GM10266 (cell line): ENCODE measurements at regions not wholly inside any gene's neighbourhood (a gene's known extent, or its start where the extent isn't known, plus 50 kb on each side); places are given as distances from the start of the nearest gene placed in this dataset.

Experiments used
- DNase-seq: peaks from one replicate; pipeline ENCODE4 v3.0.0; 2012; ENCODE audit errors: extremely low spot score
- TF ChIP-seq, protein P1 (sequence below): IDR thresholded peaks from 2 replicates; pipeline ENCODE4 v1.5.1; 2012; ENCODE audit warnings: mild to moderate bottlenecking, low read depth; ENCODE audit not compliant: control insufficient read depth, insufficient read depth; ENCODE audit errors: missing control alignments

DNA sequence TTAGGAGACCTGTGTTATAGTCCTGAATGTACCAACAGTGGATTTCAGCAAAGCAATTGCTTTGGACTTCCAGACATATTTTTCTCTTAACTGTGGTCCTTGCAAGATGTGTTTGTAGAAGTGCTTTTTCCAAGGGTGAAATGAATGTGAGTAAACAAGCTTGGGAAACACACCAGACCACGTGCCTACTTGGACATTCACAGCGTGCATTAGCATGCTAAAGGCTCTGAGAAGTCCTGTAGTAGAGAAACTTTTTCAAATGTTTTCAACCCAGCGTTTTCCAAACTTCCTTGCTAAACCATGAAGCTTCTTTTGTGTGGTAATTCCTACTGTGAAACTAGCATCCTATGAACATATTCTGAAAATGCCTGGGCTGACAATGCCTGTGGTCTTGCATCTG is 91.2 kb upstream of the DBX1 start:
- no peak for DNase-seq
- TF ChIP-seq, protein P1, sequence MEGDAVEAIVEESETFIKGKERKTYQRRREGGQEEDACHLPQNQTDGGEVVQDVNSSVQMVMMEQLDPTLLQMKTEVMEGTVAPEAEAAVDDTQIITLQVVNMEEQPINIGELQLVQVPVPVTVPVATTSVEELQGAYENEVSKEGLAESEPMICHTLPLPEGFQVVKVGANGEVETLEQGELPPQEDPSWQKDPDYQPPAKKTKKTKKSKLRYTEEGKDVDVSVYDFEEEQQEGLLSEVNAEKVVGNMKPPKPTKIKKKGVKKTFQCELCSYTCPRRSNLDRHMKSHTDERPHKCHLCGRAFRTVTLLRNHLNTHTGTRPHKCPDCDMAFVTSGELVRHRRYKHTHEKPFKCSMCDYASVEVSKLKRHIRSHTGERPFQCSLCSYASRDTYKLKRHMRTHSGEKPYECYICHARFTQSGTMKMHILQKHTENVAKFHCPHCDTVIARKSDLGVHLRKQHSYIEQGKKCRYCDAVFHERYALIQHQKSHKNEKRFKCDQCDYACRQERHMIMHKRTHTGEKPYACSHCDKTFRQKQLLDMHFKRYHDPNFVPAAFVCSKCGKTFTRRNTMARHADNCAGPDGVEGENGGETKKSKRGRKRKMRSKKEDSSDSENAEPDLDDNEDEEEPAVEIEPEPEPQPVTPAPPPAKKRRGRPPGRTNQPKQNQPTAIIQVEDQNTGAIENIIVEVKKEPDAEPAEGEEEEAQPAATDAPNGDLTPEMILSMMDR = no peak

DNA sequence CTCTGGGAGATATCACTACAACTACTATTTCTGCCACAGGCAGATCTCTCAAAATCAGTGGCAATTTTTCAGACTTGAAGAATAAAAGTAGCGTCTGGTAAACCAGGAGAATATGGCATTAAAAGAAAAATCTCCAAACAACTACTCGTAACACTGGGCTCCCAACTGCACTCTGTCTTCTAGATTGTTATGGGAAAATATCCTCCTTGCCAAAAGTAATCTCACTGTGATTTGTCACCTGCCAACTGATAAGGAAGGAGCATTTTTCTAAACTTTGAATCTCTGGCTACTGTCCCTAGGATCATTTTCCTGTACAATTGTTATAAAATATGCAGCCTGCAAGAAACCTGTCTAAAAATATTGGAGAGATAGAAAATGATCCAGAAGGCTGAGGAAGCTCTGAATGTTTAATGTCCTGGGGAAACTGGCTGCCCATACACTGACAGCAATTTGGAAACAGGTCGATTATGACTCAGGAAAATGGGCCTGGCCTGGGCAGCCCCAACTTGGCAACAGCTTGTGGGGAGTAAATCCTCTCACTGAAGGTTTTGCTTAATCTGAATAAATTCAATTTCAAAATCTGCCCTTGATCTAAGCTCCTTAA is 90.5 kb upstream of the DBX1 start:
- TF ChIP-seq, protein P1 = no peak
- DNase-seq = no peak

DNA sequence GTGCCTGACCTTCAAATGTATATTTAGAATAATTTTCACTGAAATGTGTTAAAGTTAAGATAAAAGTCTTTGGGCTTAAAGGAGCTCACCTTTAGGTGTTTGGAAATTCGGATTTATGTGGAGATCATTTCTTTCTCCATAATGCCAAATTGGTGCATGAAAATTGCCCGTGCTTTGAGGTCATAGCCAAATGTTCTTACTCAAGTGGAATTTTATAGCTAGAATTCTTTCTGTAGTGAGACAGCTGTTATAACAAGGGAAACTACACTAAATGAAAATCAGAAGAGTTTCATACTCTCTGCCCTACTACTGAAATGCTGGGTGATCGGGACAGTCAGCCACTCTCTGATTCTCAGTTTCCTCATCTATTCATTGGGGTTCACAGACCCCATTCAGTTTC is 89.5 kb upstream of the DBX1 start:
- TF ChIP-seq, protein P1 = no peak

DNA sequence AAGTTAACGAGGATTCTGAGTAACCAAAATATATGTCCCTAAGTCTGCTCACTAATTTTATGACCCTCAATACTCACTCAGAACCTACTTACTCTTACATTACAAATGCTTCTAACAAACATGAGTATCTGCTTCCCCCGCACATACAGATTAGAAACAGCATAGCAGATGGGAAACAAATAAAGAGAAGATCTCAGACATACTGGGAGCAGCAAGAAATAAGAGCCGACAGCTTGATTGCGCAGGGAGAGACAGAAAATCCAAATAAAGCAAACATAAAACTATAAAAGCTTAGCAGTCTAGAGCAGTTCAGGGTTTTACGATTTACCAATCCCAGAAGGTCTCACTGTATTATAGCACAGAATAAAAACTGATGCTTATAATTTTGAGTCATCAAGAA is 89.1 kb upstream of the DBX1 start:
- no peak for DNase-seq
- TF ChIP-seq, protein P1 = no peak

More for the DNA sequence above, 89.5 kb upstream of the DBX1 start:
- no peak for DNase-seq

DNA sequence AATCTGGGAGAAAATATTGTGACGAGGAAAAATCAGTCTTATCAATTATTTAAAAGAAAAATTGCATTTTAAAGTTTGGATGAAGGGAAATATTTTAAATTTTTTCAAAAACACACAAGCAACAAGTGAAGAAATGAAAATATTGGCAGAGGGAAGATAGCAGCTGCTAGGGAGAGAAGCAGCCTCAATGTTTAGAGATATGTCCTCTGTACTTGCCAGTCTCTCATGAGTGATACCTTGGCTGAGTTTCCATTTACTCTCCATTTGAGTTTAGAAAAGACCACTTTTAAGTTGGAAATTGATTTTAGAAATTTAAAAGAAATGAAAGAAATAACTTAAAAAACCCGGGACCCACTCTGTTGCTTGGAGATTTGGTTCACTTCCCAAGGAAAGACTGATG is 88.6 kb upstream of the DBX1 start:
- no peak for DNase-seq
- TF ChIP-seq, protein P1 = no peak

DNA sequence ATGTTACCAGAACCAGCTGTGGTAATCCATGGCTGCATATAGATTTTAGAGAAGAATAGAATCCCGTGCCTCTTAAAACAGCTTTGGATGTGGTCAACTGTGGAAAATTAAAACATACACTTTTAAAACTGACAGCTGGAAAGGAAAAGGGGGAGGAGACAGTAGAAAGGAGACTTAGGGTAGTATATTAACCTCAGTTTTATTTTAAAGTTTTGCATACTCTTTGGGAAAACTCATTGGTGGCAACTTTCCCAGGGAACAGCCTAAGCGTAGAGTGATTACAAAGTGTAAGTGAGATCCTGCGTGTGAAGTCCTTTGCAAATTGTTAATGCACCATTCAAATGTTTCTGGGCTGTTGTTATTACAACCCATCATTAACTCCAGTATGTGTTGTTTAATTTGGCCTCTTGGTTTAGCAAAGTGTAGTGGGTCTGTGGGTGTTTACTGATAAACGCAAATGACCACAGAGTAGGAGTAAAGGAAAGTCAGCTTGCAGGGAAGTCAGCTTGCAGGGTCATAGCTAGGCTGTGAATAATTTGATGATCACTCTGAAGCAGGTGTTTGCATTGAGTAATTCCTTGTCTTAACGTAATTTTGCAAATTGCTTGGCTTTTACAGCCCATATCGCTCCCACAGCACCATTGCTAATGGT is 88.0 kb upstream of the DBX1 start:
- TF ChIP-seq, protein P1 = no peak
- no peak for DNase-seq

DNA sequence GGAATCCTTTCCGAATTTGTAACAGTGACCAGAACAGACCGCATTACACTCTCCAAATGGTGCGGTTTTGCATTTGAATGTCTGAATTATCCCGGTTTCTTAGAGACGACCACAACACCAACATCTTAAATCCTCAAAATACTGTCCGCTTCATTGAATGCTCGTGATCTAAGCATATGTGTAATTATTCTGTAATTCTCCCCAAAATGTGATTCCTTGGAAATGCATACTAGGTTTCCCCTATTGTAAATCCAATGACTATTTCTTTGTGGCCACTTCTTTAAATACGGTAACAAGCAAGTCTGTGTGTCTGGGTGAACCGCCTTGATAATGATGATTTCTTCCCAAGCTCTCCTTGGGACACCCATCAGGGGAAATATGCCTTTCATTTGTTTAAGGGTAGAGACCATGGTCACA is 87.3 kb upstream of the DBX1 start:
- no peak for DNase-seq
- TF ChIP-seq, protein P1 = no peak
